Endodermal cell (in vitro differentiated cells): ENCODE measurements at regions not wholly inside any gene's neighbourhood (a gene's known extent, or its start where the extent isn't known, plus 50 kb on each side); places are given as distances from the start of the nearest gene placed in this dataset.

Source experiments
- DNase-seq: peaks from one replicate; pipeline ENCODE4 v3.0.0-alpha.2; 2017
- H3K27ac ChIP-seq: 2 replicates; pipeline ENCODE4 v1.5.1; 2013; ENCODE audit warnings: mild to moderate bottlenecking, low read depth, low read length, moderate library complexity
- H3K27me3 ChIP-seq: 2 replicates; pipeline ENCODE4 v1.6.1; 2013; ENCODE audit warnings: mild to moderate bottlenecking, low read length, moderate library complexity; ENCODE audit not compliant: insufficient read depth, control insufficient read depth, poor library complexity, severe bottlenecking
- H3K36me3 ChIP-seq: 2 replicates; pipeline ENCODE4 v1.7.0; 2013; ENCODE audit warnings: mild to moderate bottlenecking, low read length, moderate library complexity; ENCODE audit not compliant: control insufficient read depth, insufficient read depth
- H3K4me1 ChIP-seq: one replicate; pipeline ENCODE4 v1.7.0; 2013; ENCODE audit warnings: low read length; ENCODE audit not compliant: control insufficient read depth, insufficient read depth
- H3K4me3 ChIP-seq: 2 replicates; pipeline ENCODE4 v1.5.1; 2013; ENCODE audit warnings: mild to moderate bottlenecking, low read length, moderate library complexity
- H3K9ac ChIP-seq: 2 replicates; pipeline ENCODE4 v1.6.1; 2013; ENCODE audit warnings: mild to moderate bottlenecking, low read length, moderate library complexity; ENCODE audit not compliant: poor library complexity, severe bottlenecking; ENCODE audit errors: extremely low read depth
- H3K9me3 ChIP-seq: 2 replicates; pipeline ENCODE4 v1.6.1; 2013; ENCODE audit warnings: mild to moderate bottlenecking, low read length, moderate library complexity; ENCODE audit not compliant: control insufficient read depth
- H3K27ac Mint-ChIP-seq: 2 replicates; pipeline ENCODE4 v1.8.0; 2020; ENCODE audit warnings: mixed read lengths
- H3K27me3 Mint-ChIP-seq: 2 replicates; pipeline ENCODE4 v1.8.0; 2021; ENCODE audit warnings: mild to moderate bottlenecking, mixed read lengths; ENCODE audit not compliant: insufficient read depth
- H3K36me3 Mint-ChIP-seq: 2 replicates; pipeline ENCODE4 v1.8.0; 2020; ENCODE audit warnings: low read depth, mixed read lengths
- H3K4me1 Mint-ChIP-seq: 2 replicates; pipeline ENCODE4 v1.8.0; 2020; ENCODE audit warnings: mixed read lengths
- H3K4me3 Mint-ChIP-seq: 2 replicates; pipeline ENCODE4 v1.8.0; 2020; ENCODE audit warnings: mild to moderate bottlenecking, moderate library complexity, mixed read lengths
- H3K9me3 Mint-ChIP-seq: 2 replicates; pipeline ENCODE4 v1.8.0; 2020; ENCODE audit warnings: mild to moderate bottlenecking, mixed read lengths
- WGBS, 2 experiments: methylation state at CpG; one replicate each; pipeline versions ENCODE4 v1.1.5 to v1.1.7; 2013; ENCODE audit warnings: missing lambda C conversion rate in 2 of 2, mixed read lengths in 1 of 2; ENCODE audit not compliant: insufficient coverage in 1 of 2, insufficient read length in 1 of 2; 5-methylcytosine and 5-hydroxymethylcytosine counted together
- TF ChIP-seq, protein P1 (sequence below): fragments of 200-600 bp; sonication (generic); conservative IDR thresholded peaks from 2 replicates; pipeline ENCODE4 v1.5.0; 2021; ENCODE audit warnings: antibody characterized with exemption, mild to moderate bottlenecking

DNA sequence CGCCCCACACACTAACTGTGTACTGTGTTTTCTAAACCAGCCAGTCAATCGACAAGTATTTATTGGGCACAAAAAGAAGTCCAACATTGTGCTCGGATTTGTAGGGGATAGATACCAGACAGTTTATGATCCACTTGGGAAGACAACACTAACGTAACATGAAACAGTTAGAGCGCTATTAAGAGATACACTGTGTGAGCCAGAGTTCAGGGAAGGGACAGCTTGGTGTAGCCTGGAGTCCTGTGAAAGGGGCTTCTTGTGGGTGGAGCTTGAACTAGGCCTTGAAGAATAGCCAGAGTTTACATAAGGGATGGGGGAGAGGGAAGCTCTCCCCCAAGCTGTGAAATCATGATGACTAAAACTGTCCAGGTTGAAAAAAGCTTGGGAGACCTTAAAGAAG lies 176.4 kb upstream of the TCF4 start:
- no peaks in the 10 kb centered on the region for H3K36me3 ChIP-seq
- WGBS, 2 experiments: 90 to 94% methylated on average over 5 of the region's 5 CpGs
- Mint-ChIP-seq H3K4me3 (no peak overlapping the region), H3K27me3 (peaks cover 4% of the 10 kb centered on the region), H3K36me3 (no peaks in the 10 kb centered on the region), H3K27ac (no peak overlapping the region), H3K4me1 (peaks cover 55% of the 10 kb centered on the region), H3K9me3 (no peaks in the 10 kb centered on the region)
- H3K4me1 ChIP-seq: peaks cover 10% of the 10 kb centered on the region
- no peak overlapping the region for H3K4me3 ChIP-seq
- no peaks in the 10 kb centered on the region for H3K27me3 ChIP-seq
- DNase-seq: no peak
- H3K27ac ChIP-seq: no peak overlapping the region
- no peak overlapping the region for H3K9ac ChIP-seq
- TF ChIP-seq, protein P1, sequence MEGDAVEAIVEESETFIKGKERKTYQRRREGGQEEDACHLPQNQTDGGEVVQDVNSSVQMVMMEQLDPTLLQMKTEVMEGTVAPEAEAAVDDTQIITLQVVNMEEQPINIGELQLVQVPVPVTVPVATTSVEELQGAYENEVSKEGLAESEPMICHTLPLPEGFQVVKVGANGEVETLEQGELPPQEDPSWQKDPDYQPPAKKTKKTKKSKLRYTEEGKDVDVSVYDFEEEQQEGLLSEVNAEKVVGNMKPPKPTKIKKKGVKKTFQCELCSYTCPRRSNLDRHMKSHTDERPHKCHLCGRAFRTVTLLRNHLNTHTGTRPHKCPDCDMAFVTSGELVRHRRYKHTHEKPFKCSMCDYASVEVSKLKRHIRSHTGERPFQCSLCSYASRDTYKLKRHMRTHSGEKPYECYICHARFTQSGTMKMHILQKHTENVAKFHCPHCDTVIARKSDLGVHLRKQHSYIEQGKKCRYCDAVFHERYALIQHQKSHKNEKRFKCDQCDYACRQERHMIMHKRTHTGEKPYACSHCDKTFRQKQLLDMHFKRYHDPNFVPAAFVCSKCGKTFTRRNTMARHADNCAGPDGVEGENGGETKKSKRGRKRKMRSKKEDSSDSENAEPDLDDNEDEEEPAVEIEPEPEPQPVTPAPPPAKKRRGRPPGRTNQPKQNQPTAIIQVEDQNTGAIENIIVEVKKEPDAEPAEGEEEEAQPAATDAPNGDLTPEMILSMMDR: no peak
- no peaks in the 10 kb centered on the region for H3K9me3 ChIP-seq

GRCh38 chr18:55763805-55764204 lies 175.8 kb upstream of the TCF4 start:
- Histone ChIP-seq H3K36me3 (no peaks in the 10 kb centered on the region), H3K9me3 (no peaks in the 10 kb centered on the region), H3K4me1 (peaks cover 10% of the 10 kb centered on the region), H3K27ac (no peak overlapping the region), H3K4me3 (no peak overlapping the region), H3K9ac (no peak overlapping the region), H3K27me3 (peaks cover 2% of the 10 kb centered on the region)
- Mint-ChIP-seq H3K4me3 (no peak overlapping the region), H3K9me3 (no peaks in the 10 kb centered on the region), H3K27ac (no peak overlapping the region), H3K27me3 (peaks cover 4% of the 10 kb centered on the region), H3K36me3 (no peaks in the 10 kb centered on the region), H3K4me1 (peaks cover 52% of the 10 kb centered on the region)
- WGBS, 2 experiments: 80 to 81% methylated on average over 3 to 4 of the region's 4 CpGs
- DNase-seq: no peak
- TF ChIP-seq, protein P1: no peak

GRCh38 chr18:55763298-55763697 lies 175.3 kb upstream of the TCF4 start:
- H3K4me3 ChIP-seq: no peak overlapping the region
- no peaks in the 10 kb centered on the region for H3K36me3 ChIP-seq
- no peak overlapping the region for H3K9ac ChIP-seq
- H3K27me3 ChIP-seq: peaks cover 7% of the 10 kb centered on the region
- H3K9me3 Mint-ChIP-seq: no peaks in the 10 kb centered on the region
- H3K27me3 Mint-ChIP-seq: peaks cover 5% of the 10 kb centered on the region
- WGBS, 2 experiments: 76 to 88% methylated on average over 1 of the region's 2 CpGs
- H3K27ac ChIP-seq: no peak overlapping the region
- no peaks in the 10 kb centered on the region for H3K9me3 ChIP-seq
- H3K36me3 Mint-ChIP-seq: no peaks in the 10 kb centered on the region
- no peak for DNase-seq
- H3K4me3 Mint-ChIP-seq: no peak overlapping the region
- peaks cover 49% of the 10 kb centered on the region for H3K4me1 Mint-ChIP-seq
- peaks cover 10% of the 10 kb centered on the region for H3K4me1 ChIP-seq
- H3K27ac Mint-ChIP-seq: no peak overlapping the region
- TF ChIP-seq, protein P1: no peak
